ENCODE measurements at regions not wholly inside any gene's neighbourhood (a gene's known extent, or its start where the extent isn't known, plus 50 kb on each side); places are given as distances from the start of the nearest gene placed in this dataset.

GRCh38 chr5:3925935-3926334 lies 330.3 kb downstream of the IRX1 start:
- Histone ChIP-seq H3K9me3 (ENCODE audit: control insufficient read depth in 2 of 3, low read length in 3 of 3) (no peaks in the 10 kb centered on the region), H3K27me3 (ENCODE audit: control insufficient read depth in 2 of 2, insufficient read depth in 2 of 2, low read length in 2 of 2) (no peaks in the 10 kb centered on the region), H3K4me3 (ENCODE audit: low read length) (no peak overlapping the region), H3K4me1 (ENCODE audit: control insufficient read depth in 2 of 2, insufficient read depth in 2 of 2, low read length in 2 of 2) (no peaks in the 10 kb centered on the region), H3K36me3 (ENCODE audit: control insufficient read depth in 2 of 3, insufficient read depth in 3 of 3, low read length in 3 of 3) (no peaks in the 10 kb centered on the region), H3K27ac (ENCODE audit: low read depth, low read length) (no peak overlapping the region)
- ChIA-PET POLR2A (no interaction called here), CTCF (no interaction called here)
- intact Hi-C loops (cut with micrococcal nuclease), result no loop called here
- Mint-ChIP-seq H3K4me1 (no peaks in the 10 kb centered on the region), H3K27ac (no peak overlapping the region), H3K36me3 (peaks cover 0 to 8% (median 0%) of the 10 kb centered on the region in 5 donors), H3K9me3 (peaks cover 4 to 19% (median 9%) of the 10 kb centered on the region in 11 donors), H3K4me3 (no peak overlapping the region), H3K27me3 (peaks cover 0 to 8% (median 0%) of the 10 kb centered on the region in 5 donors)
- DNase-seq (no peak), ATAC-seq (no peak)

GRCh38 chr5:3929799-3930198 lies 334.2 kb downstream of the IRX1 start:
- H3K27ac ChIP-seq (ENCODE audit: low read depth, low read length), result no peak overlapping the region
- Mint-ChIP-seq H3K4me3 (no peak overlapping the region), H3K36me3 (peaks cover 0 to 8% (median 0%) of the 10 kb centered on the region in 5 donors), H3K4me1 (no peaks in the 10 kb centered on the region), H3K9me3 (peaks cover 4 to 19% (median 9%) of the 10 kb centered on the region in 11 donors), H3K27ac (no peak overlapping the region), H3K27me3 (peaks cover 0 to 8% (median 0%) of the 10 kb centered on the region in 5 donors)
- no peaks in the 10 kb centered on the region for H3K36me3 ChIP-seq (ENCODE audit: control insufficient read depth in 2 of 3, insufficient read depth in 3 of 3, low read length in 3 of 3)
- H3K4me1 ChIP-seq (ENCODE audit: control insufficient read depth in 2 of 2, insufficient read depth in 2 of 2, low read length in 2 of 2), result no peaks in the 10 kb centered on the region
- POLR2A ChIA-PET, result no interaction called here
- ATAC-seq (no peak), DNase-seq (no peak)
- H3K9me3 ChIP-seq (ENCODE audit: control insufficient read depth in 2 of 3, low read length in 3 of 3), result no peaks in the 10 kb centered on the region
- intact Hi-C loops (cut with micrococcal nuclease), result no loop called here
- CTCF ChIA-PET, result no interaction called here
- no peak overlapping the region for H3K4me3 ChIP-seq (ENCODE audit: low read length)
- no peaks in the 10 kb centered on the region for H3K27me3 ChIP-seq (ENCODE audit: control insufficient read depth in 2 of 2, insufficient read depth in 2 of 2, low read length in 2 of 2)

GRCh38 chr5:3931976-3932375 lies 336.3 kb downstream of the IRX1 start:
- ATAC-seq (no peak), DNase-seq (no peak)
- no peak overlapping the region for H3K4me3 Mint-ChIP-seq
- peaks cover 0 to 8% (median 0%) of the 10 kb centered on the region in 5 donors for H3K36me3 Mint-ChIP-seq
- peaks cover 0 to 19% (median 10%) of the 10 kb centered on the region in 11 donors for H3K9me3 Mint-ChIP-seq
- CTCF ChIA-PET, result no interaction called here
- H3K27me3 ChIP-seq (ENCODE audit: control insufficient read depth in 2 of 2, insufficient read depth in 2 of 2, low read length in 2 of 2), result no peaks in the 10 kb centered on the region
- H3K27ac ChIP-seq (ENCODE audit: low read depth, low read length), result no peak overlapping the region
- H3K27me3 Mint-ChIP-seq, result peaks cover 0 to 8% (median 0%) of the 10 kb centered on the region in 5 donors
- intact Hi-C loops (cut with micrococcal nuclease), result no loop called here
- no peaks in the 10 kb centered on the region for H3K36me3 ChIP-seq (ENCODE audit: control insufficient read depth in 2 of 3, insufficient read depth in 3 of 3, low read length in 3 of 3)
- no peaks in the 10 kb centered on the region for H3K4me1 ChIP-seq (ENCODE audit: control insufficient read depth in 2 of 2, insufficient read depth in 2 of 2, low read length in 2 of 2)
- H3K27ac Mint-ChIP-seq, result no peak overlapping the region
- no peaks in the 10 kb centered on the region for H3K9me3 ChIP-seq (ENCODE audit: control insufficient read depth in 2 of 3, low read length in 3 of 3)
- POLR2A ChIA-PET, result no interaction called here
- no peaks in the 10 kb centered on the region for H3K4me1 Mint-ChIP-seq
- H3K4me3 ChIP-seq (ENCODE audit: low read length), result no peak overlapping the region

- no peak overlapping the region for H3K27ac ChIP-seq (ENCODE audit: low read depth, low read length)
- intact Hi-C loops (cut with micrococcal nuclease), result no loop called here
- no peaks in the 10 kb centered on the region for H3K4me1 ChIP-seq (ENCODE audit: control insufficient read depth in 2 of 2, insufficient read depth in 2 of 2, low read length in 2 of 2)
- no peak overlapping the region for H3K27ac Mint-ChIP-seq
- peaks cover 3 to 17% (median 6%) of the 10 kb centered on the region in 11 donors for H3K9me3 Mint-ChIP-seq
- H3K27me3 Mint-ChIP-seq, result peaks cover 0 to 8% (median 0%) of the 10 kb centered on the region in 5 donors
- ChIA-PET POLR2A (no interaction called here), CTCF (no interaction called here)
- H3K4me1 Mint-ChIP-seq, result no peaks in the 10 kb centered on the region
- H3K4me3 Mint-ChIP-seq, result no peak overlapping the region
- peaks cover 0 to 4% (median 0%) of the 10 kb centered on the region in 5 donors for H3K36me3 Mint-ChIP-seq
- H3K36me3 ChIP-seq (ENCODE audit: control insufficient read depth in 2 of 3, insufficient read depth in 3 of 3, low read length in 3 of 3), result no peaks in the 10 kb centered on the region
- no peak overlapping the region for H3K4me3 ChIP-seq (ENCODE audit: low read length)
- no peak for DNase-seq
- ATAC-seq, result no peak
- no peaks in the 10 kb centered on the region for H3K27me3 ChIP-seq (ENCODE audit: control insufficient read depth in 2 of 2, insufficient read depth in 2 of 2, low read length in 2 of 2)
- H3K9me3 ChIP-seq (ENCODE audit: control insufficient read depth in 2 of 3, low read length in 3 of 3), result no peaks in the 10 kb centered on the region
Measured at GRCh38 chr5:3933536-3933935, 337.9 kb downstream of the IRX1 start.

- Histone ChIP-seq H3K9me3 (ENCODE audit: control insufficient read depth in 2 of 3, low read length in 3 of 3) (no peaks in the 10 kb centered on the region), H3K4me1 (ENCODE audit: control insufficient read depth in 2 of 2, insufficient read depth in 2 of 2, low read length in 2 of 2) (no peaks in the 10 kb centered on the region), H3K27me3 (ENCODE audit: control insufficient read depth in 2 of 2, insufficient read depth in 2 of 2, low read length in 2 of 2) (no peaks in the 10 kb centered on the region), H3K36me3 (ENCODE audit: control insufficient read depth in 2 of 3, insufficient read depth in 3 of 3, low read length in 3 of 3) (no peaks in the 10 kb centered on the region), H3K4me3 (ENCODE audit: low read length) (no peak overlapping the region), H3K27ac (ENCODE audit: low read depth, low read length) (no peak overlapping the region)
- H3K27me3 Mint-ChIP-seq, result peaks cover 0 to 7% (median 0%) of the 10 kb centered on the region in 5 donors
- ChIA-PET CTCF (no interaction called here), POLR2A (no interaction called here)
- H3K36me3 Mint-ChIP-seq, result peaks cover 0 to 4% (median 0%) of the 10 kb centered on the region in 5 donors
- no peaks in the 10 kb centered on the region for H3K4me1 Mint-ChIP-seq
- intact Hi-C loops (cut with micrococcal nuclease), result no loop called here
- peaks cover 0 to 17% (median 6%) of the 10 kb centered on the region in 11 donors for H3K9me3 Mint-ChIP-seq
- H3K4me3 Mint-ChIP-seq, result no peak overlapping the region
- DNase-seq (no peak), ATAC-seq (no peak)
- no peak overlapping the region for H3K27ac Mint-ChIP-seq
Measured at GRCh38 chr5:3933966-3934365, 338.3 kb downstream of the IRX1 start.

- no peak overlapping the region for H3K4me3 Mint-ChIP-seq
- H3K4me1 Mint-ChIP-seq, result no peaks in the 10 kb centered on the region
- POLR2A ChIA-PET, result no interaction called here
- no peaks in the 10 kb centered on the region for H3K27me3 Mint-ChIP-seq
- H3K9me3 ChIP-seq (ENCODE audit: control insufficient read depth in 2 of 3, low read length in 3 of 3), result no peaks in the 10 kb centered on the region
- H3K9me3 Mint-ChIP-seq, result peaks cover 0 to 17% (median 9%) of the 10 kb centered on the region in 11 donors
- no peaks in the 10 kb centered on the region for H3K36me3 ChIP-seq (ENCODE audit: control insufficient read depth in 2 of 3, insufficient read depth in 3 of 3, low read length in 3 of 3)
- no peak overlapping the region for H3K4me3 ChIP-seq (ENCODE audit: low read length)
- CTCF ChIA-PET, result no interaction called here
- H3K27ac Mint-ChIP-seq, result no peak overlapping the region
- no peak overlapping the region for H3K27ac ChIP-seq (ENCODE audit: low read depth, low read length)
- H3K27me3 ChIP-seq (ENCODE audit: control insufficient read depth in 2 of 2, insufficient read depth in 2 of 2, low read length in 2 of 2), result no peaks in the 10 kb centered on the region
- ATAC-seq (peak; percentile 56), DNase-seq (no peak)
- H3K4me1 ChIP-seq (ENCODE audit: control insufficient read depth in 2 of 2, insufficient read depth in 2 of 2, low read length in 2 of 2), result no peaks in the 10 kb centered on the region
- intact Hi-C loops (cut with micrococcal nuclease), result no loop called here
- H3K36me3 Mint-ChIP-seq, result peaks cover 0 to 5% (median 0%) of the 10 kb centered on the region in 5 donors
Measured at GRCh38 chr5:3943859-3944258, 348.2 kb downstream of the IRX1 start.

GRCh38 chr5:3944930-3945329 lies 349.3 kb downstream of the IRX1 start:
- no peaks in the 10 kb centered on the region for H3K27me3 ChIP-seq (ENCODE audit: control insufficient read depth in 2 of 2, insufficient read depth in 2 of 2, low read length in 2 of 2)
- no peaks in the 10 kb centered on the region for H3K9me3 ChIP-seq (ENCODE audit: control insufficient read depth in 2 of 3, low read length in 3 of 3)
- no peak for ATAC-seq
- H3K9me3 Mint-ChIP-seq, result peaks cover 0 to 11% (median 5%) of the 10 kb centered on the region in 11 donors
- no peak overlapping the region for H3K27ac ChIP-seq (ENCODE audit: low read depth, low read length)
- H3K36me3 ChIP-seq (ENCODE audit: control insufficient read depth in 2 of 3, insufficient read depth in 3 of 3, low read length in 3 of 3), result no peaks in the 10 kb centered on the region
- intact Hi-C loops (cut with micrococcal nuclease), result no loop called here
- H3K27ac Mint-ChIP-seq, result no peak overlapping the region
- no peaks in the 10 kb centered on the region for H3K4me1 Mint-ChIP-seq
- no peak for DNase-seq
- H3K4me1 ChIP-seq (ENCODE audit: control insufficient read depth in 2 of 2, insufficient read depth in 2 of 2, low read length in 2 of 2), result no peaks in the 10 kb centered on the region
- H3K4me3 ChIP-seq (ENCODE audit: low read length), result no peak overlapping the region
- peaks cover 0 to 5% (median 0%) of the 10 kb centered on the region in 5 donors for H3K36me3 Mint-ChIP-seq
- no peaks in the 10 kb centered on the region for H3K27me3 Mint-ChIP-seq
- ChIA-PET POLR2A (no interaction called here), CTCF (no interaction called here)
- no peak overlapping the region for H3K4me3 Mint-ChIP-seq
